WTC11 (cell line): ENCODE measurements at regions not wholly inside any gene's neighbourhood (a gene's known extent, or its start where the extent isn't known, plus 50 kb on each side); places are given as distances from the start of the nearest gene placed in this dataset.

ENCODE experiments used
- ATAC-seq: fragments of 200-7000 bp; cut with Tn5 transposase; 2 replicates; pipeline ENCODE4 v1.10.0; 2021; ENCODE audit warnings: mild to moderate bottlenecking, moderate library complexity
- CTCF ChIA-PET: fragments of 300-600 bp; sonication (Branson Sonifier 250); formaldehyde crosslinking; loops from one replicate; lab custom pipeline; 2021; ENCODE audit warnings: antibody characterized with exemption; lab: Charles Lee
- POLR2A ChIA-PET: fragments of 350-600 bp; sonication (Branson Sonifier 250); formaldehyde crosslinking; loops from one replicate; lab custom pipeline; 2021; ENCODE audit warnings: antibody characterized with exemption; lab: Charles Lee
- DNase-seq: peaks from one replicate; pipeline ENCODE4 v3.0.0; 2021; ENCODE audit warnings: low spot score
- H3K27ac Mint-ChIP-seq: 2 replicates; pipeline ENCODE4 v1.8.0; 2021; ENCODE audit warnings: mixed read lengths
- H3K27me3 Mint-ChIP-seq: 2 replicates; pipeline ENCODE4 v1.8.0; 2021; ENCODE audit warnings: low read depth, mild to moderate bottlenecking, moderate library complexity, mixed read lengths
- H3K36me3 Mint-ChIP-seq: 2 replicates; pipeline ENCODE4 v1.8.0; 2021; ENCODE audit warnings: mixed read lengths
- H3K4me1 Mint-ChIP-seq: 2 replicates; pipeline ENCODE4 v1.8.0; 2022; ENCODE audit warnings: mixed read lengths
- H3K4me3 Mint-ChIP-seq: 2 replicates; pipeline ENCODE4 v1.8.0; 2021; ENCODE audit warnings: mild to moderate bottlenecking, moderate library complexity, mixed read lengths
- H3K9me3 Mint-ChIP-seq: 2 replicates; pipeline ENCODE4 v1.8.0; 2021; ENCODE audit warnings: mixed read lengths
- CREB1 ChIP-seq: sonication (generic); formaldehyde crosslinking; IDR thresholded peaks from 2 replicates; pipeline ENCODE4 v1.8.0; 2023; ENCODE audit warnings: mild to moderate bottlenecking, missing genetic modification reagents
- EMX1 ChIP-seq: fragments of 250-450 bp; sonication (Bioruptor Pico); IDR thresholded peaks from 2 replicates; pipeline ENCODE4 v1.8.0; 2021; ENCODE audit warnings: mild to moderate bottlenecking
- JUN ChIP-seq: sonication (generic); formaldehyde crosslinking; IDR thresholded peaks from 2 replicates; pipeline ENCODE4 v1.8.0; 2023; ENCODE audit warnings: mild to moderate bottlenecking, missing genetic modification reagents
- NFE2L1 ChIP-seq: sonication (generic); formaldehyde crosslinking; IDR thresholded peaks from 2 replicates; pipeline ENCODE4 v1.8.1; 2023; ENCODE audit warnings: missing genetic modification reagents
- NFYB ChIP-seq: sonication (generic); formaldehyde crosslinking; conservative IDR thresholded peaks from 2 replicates; pipeline ENCODE4 v1.8.0; 2022; ENCODE audit warnings: low read depth, missing genetic modification reagents
- NR2C2 ChIP-seq: sonication (generic); formaldehyde crosslinking; IDR thresholded peaks from 2 replicates; pipeline ENCODE4 v1.8.0; 2022; ENCODE audit warnings: mild to moderate bottlenecking, missing genetic modification reagents
- NR3C1 ChIP-seq: sonication (generic); formaldehyde crosslinking; conservative IDR thresholded peaks from 2 replicates; pipeline ENCODE4 v1.8.1; 2023; ENCODE audit warnings: low read depth, mild to moderate bottlenecking, missing genetic modification reagents
- SOX15 ChIP-seq: fragments of 250-450 bp; sonication (Bioruptor Pico); IDR thresholded peaks from 2 replicates; pipeline ENCODE4 v1.9.0; 2021; ENCODE audit warnings: mild to moderate bottlenecking
- TCF7 ChIP-seq: sonication (generic); formaldehyde crosslinking; IDR thresholded peaks from 2 replicates; pipeline ENCODE4 v1.8.0; 2022; ENCODE audit warnings: mild to moderate bottlenecking, low read depth, missing genetic modification reagents, moderate library complexity
- ZBTB21 ChIP-seq: sonication (generic); formaldehyde crosslinking; IDR thresholded peaks from 2 replicates; pipeline ENCODE4 v1.8.1; 2023; ENCODE audit warnings: mild to moderate bottlenecking, missing genetic modification reagents, borderline replicate concordance
- ZNF138 ChIP-seq: sonication (generic); formaldehyde crosslinking; conservative IDR thresholded peaks from 2 replicates; pipeline ENCODE4 v1.8.1; 2022; ENCODE audit warnings: mild to moderate bottlenecking, moderate library complexity, missing genetic modification reagents
- ZNF263 ChIP-seq: sonication (generic); formaldehyde crosslinking; IDR thresholded peaks from 2 replicates; pipeline ENCODE4 v1.8.1; 2022; ENCODE audit warnings: low read depth, mild to moderate bottlenecking, moderate library complexity, missing genetic modification reagents
- ZNF416 ChIP-seq: fragments of 250-450 bp; sonication (Bioruptor Pico); IDR thresholded peaks from 2 replicates; pipeline ENCODE4 v1.9.0; 2021; ENCODE audit warnings: mild to moderate bottlenecking, inconsistent platforms
- TF ChIP-seq, protein P1 (sequence below): fragments of 200-600 bp; IDR thresholded peaks from 2 replicates; pipeline ENCODE4 v1.8.0; 2022; ENCODE audit warnings: antibody characterized with exemption
- TF ChIP-seq, protein P2 (sequence below): sonication (generic); formaldehyde crosslinking; IDR thresholded peaks from 2 replicates; pipeline ENCODE4 v1.8.0; 2022; ENCODE audit warnings: mild to moderate bottlenecking, missing genetic modification reagents
- TF ChIP-seq, protein P3 (sequence below): sonication (generic); formaldehyde crosslinking; IDR thresholded peaks from 2 replicates; pipeline ENCODE4 v1.8.0; 2022; ENCODE audit warnings: mild to moderate bottlenecking, missing genetic modification reagents
- TF ChIP-seq, protein P4 (sequence below): sonication (generic); formaldehyde crosslinking; IDR thresholded peaks from 2 replicates; pipeline ENCODE4 v1.8.1; 2022; ENCODE audit warnings: mild to moderate bottlenecking, missing genetic modification reagents, moderate library complexity, borderline replicate concordance
- TF ChIP-seq, protein P5 (sequence below): fragments of 250-450 bp; sonication (Bioruptor Pico); IDR thresholded peaks from 2 replicates; pipeline ENCODE4 v1.9.0; 2021; ENCODE audit warnings: mild to moderate bottlenecking
- TF ChIP-seq, protein P6 (sequence below): sonication (generic); formaldehyde crosslinking; IDR thresholded peaks from 2 replicates; pipeline ENCODE4 v1.8.1; 2023; ENCODE audit warnings: mild to moderate bottlenecking, missing genetic modification reagents
- TF ChIP-seq, protein P7 (sequence below): sonication (generic); formaldehyde crosslinking; IDR thresholded peaks from 2 replicates; pipeline ENCODE4 v1.8.1; 2023; ENCODE audit warnings: mild to moderate bottlenecking, missing genetic modification reagents, borderline replicate concordance

DNA sequence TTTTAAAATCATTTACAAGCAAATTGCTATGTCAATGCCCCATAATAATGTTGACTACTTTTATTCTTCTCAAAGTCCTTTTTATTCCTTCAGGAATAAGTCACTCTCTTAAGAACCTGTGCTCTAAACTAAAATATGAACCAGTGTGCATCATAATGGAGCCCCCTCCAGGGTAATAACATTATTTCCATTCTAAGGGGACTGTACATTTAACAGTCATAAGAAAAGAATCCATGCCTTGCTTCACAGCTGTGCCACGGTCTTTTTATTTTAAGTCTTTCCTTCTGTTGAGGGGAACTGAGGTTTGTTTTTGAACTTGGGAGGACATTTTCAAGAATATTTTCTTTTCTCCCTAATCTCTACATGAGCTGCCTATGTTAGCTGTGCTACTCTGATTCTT is 297.6 kb downstream of the MAN2A1 start:
- TF ChIP-seq NFYB (no peak), NR2C2 (CRISPR knock-in tag) (no peak), ZNF416 (CRISPR knock-in tag) (no peak), ZBTB21 (CRISPR knock-in tag) (no peak), JUN (CRISPR knock-in tag) (no peak), ZNF263 (CRISPR knock-in tag) (no peak), TCF7 (CRISPR knock-in tag) (no peak), ZNF138 (no peak)
- TF ChIP-seq, protein P1, sequence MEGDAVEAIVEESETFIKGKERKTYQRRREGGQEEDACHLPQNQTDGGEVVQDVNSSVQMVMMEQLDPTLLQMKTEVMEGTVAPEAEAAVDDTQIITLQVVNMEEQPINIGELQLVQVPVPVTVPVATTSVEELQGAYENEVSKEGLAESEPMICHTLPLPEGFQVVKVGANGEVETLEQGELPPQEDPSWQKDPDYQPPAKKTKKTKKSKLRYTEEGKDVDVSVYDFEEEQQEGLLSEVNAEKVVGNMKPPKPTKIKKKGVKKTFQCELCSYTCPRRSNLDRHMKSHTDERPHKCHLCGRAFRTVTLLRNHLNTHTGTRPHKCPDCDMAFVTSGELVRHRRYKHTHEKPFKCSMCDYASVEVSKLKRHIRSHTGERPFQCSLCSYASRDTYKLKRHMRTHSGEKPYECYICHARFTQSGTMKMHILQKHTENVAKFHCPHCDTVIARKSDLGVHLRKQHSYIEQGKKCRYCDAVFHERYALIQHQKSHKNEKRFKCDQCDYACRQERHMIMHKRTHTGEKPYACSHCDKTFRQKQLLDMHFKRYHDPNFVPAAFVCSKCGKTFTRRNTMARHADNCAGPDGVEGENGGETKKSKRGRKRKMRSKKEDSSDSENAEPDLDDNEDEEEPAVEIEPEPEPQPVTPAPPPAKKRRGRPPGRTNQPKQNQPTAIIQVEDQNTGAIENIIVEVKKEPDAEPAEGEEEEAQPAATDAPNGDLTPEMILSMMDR = no peak
- TF ChIP-seq, protein P2, sequence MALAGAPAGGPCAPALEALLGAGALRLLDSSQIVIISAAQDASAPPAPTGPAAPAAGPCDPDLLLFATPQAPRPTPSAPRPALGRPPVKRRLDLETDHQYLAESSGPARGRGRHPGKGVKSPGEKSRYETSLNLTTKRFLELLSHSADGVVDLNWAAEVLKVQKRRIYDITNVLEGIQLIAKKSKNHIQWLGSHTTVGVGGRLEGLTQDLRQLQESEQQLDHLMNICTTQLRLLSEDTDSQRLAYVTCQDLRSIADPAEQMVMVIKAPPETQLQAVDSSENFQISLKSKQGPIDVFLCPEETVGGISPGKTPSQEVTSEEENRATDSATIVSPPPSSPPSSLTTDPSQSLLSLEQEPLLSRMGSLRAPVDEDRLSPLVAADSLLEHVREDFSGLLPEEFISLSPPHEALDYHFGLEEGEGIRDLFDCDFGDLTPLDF (CRISPR knock-in tag) = no peak
- TF ChIP-seq, protein P3, sequence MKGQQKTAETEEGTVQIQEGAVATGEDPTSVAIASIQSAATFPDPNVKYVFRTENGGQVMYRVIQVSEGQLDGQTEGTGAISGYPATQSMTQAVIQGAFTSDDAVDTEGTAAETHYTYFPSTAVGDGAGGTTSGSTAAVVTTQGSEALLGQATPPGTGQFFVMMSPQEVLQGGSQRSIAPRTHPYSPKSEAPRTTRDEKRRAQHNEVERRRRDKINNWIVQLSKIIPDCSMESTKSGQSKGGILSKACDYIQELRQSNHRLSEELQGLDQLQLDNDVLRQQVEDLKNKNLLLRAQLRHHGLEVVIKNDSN (CRISPR knock-in tag) = no peak
- TF ChIP-seq, protein P4, sequence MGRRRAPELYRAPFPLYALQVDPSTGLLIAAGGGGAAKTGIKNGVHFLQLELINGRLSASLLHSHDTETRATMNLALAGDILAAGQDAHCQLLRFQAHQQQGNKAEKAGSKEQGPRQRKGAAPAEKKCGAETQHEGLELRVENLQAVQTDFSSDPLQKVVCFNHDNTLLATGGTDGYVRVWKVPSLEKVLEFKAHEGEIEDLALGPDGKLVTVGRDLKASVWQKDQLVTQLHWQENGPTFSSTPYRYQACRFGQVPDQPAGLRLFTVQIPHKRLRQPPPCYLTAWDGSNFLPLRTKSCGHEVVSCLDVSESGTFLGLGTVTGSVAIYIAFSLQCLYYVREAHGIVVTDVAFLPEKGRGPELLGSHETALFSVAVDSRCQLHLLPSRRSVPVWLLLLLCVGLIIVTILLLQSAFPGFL (CRISPR knock-in tag) = no peak
- Mint-ChIP-seq H3K27ac (no peak overlapping the region), H3K9me3 (peaks cover 6% of the 10 kb centered on the region), H3K27me3 (no peaks in the 10 kb centered on the region), H3K4me3 (no peak overlapping the region), H3K4me1 (peaks cover 3% of the 10 kb centered on the region), H3K36me3 (no peaks in the 10 kb centered on the region)
- ChIA-PET CTCF (no interaction called here), POLR2A (no interaction called here)
- DNase-seq = no peak
- no peak for ATAC-seq

DNA sequence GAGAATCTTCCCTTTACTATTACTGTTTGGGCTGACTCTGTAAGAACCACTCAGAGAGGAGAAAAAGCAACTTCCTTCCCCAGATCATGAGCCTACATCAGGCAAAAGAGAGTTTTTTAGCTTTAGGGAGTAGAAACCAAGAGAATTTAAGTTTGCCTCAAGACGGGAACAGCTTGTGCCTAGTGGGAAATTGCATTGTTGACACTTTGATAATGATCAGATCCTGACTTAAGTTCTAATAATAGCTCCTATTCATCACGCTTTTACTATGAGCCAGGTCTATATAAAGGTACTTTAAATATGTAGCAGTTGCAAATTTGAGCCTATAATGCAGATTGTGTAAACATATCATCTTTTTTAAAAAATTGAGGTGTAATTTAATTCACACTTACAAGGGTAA is 298.2 kb downstream of the MAN2A1 start:
- POLR2A ChIA-PET = no interaction called here
- Mint-ChIP-seq H3K27ac (no peak overlapping the region), H3K36me3 (no peaks in the 10 kb centered on the region), H3K4me1 (peaks cover 8% of the 10 kb centered on the region), H3K4me3 (no peak overlapping the region), H3K9me3 (peaks cover 6% of the 10 kb centered on the region), H3K27me3 (no peaks in the 10 kb centered on the region)
- ATAC-seq (no peak), DNase-seq (no peak)
- CTCF ChIA-PET = no interaction called here
- TF ChIP-seq SOX15 (CRISPR knock-in tag) = no peak
- TF ChIP-seq, protein P5, sequence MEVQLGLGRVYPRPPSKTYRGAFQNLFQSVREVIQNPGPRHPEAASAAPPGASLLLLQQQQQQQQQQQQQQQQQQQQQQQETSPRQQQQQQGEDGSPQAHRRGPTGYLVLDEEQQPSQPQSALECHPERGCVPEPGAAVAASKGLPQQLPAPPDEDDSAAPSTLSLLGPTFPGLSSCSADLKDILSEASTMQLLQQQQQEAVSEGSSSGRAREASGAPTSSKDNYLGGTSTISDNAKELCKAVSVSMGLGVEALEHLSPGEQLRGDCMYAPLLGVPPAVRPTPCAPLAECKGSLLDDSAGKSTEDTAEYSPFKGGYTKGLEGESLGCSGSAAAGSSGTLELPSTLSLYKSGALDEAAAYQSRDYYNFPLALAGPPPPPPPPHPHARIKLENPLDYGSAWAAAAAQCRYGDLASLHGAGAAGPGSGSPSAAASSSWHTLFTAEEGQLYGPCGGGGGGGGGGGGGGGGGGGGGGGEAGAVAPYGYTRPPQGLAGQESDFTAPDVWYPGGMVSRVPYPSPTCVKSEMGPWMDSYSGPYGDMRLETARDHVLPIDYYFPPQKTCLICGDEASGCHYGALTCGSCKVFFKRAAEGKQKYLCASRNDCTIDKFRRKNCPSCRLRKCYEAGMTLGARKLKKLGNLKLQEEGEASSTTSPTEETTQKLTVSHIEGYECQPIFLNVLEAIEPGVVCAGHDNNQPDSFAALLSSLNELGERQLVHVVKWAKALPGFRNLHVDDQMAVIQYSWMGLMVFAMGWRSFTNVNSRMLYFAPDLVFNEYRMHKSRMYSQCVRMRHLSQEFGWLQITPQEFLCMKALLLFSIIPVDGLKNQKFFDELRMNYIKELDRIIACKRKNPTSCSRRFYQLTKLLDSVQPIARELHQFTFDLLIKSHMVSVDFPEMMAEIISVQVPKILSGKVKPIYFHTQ (CRISPR knock-in tag) = no peak
- TF ChIP-seq CREB1 (CRISPR knock-in tag) = no peak
- TF ChIP-seq EMX1 (CRISPR knock-in tag) = no peak
- no peak for TF ChIP-seq NFYB
- TF ChIP-seq NFE2L1 (CRISPR knock-in tag) = no peak
- TF ChIP-seq, protein P6, sequence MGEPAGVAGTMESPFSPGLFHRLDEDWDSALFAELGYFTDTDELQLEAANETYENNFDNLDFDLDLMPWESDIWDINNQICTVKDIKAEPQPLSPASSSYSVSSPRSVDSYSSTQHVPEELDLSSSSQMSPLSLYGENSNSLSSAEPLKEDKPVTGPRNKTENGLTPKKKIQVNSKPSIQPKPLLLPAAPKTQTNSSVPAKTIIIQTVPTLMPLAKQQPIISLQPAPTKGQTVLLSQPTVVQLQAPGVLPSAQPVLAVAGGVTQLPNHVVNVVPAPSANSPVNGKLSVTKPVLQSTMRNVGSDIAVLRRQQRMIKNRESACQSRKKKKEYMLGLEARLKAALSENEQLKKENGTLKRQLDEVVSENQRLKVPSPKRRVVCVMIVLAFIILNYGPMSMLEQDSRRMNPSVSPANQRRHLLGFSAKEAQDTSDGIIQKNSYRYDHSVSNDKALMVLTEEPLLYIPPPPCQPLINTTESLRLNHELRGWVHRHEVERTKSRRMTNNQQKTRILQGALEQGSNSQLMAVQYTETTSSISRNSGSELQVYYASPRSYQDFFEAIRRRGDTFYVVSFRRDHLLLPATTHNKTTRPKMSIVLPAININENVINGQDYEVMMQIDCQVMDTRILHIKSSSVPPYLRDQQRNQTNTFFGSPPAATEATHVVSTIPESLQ (CRISPR knock-in tag) = no peak
- TF ChIP-seq, protein P7, sequence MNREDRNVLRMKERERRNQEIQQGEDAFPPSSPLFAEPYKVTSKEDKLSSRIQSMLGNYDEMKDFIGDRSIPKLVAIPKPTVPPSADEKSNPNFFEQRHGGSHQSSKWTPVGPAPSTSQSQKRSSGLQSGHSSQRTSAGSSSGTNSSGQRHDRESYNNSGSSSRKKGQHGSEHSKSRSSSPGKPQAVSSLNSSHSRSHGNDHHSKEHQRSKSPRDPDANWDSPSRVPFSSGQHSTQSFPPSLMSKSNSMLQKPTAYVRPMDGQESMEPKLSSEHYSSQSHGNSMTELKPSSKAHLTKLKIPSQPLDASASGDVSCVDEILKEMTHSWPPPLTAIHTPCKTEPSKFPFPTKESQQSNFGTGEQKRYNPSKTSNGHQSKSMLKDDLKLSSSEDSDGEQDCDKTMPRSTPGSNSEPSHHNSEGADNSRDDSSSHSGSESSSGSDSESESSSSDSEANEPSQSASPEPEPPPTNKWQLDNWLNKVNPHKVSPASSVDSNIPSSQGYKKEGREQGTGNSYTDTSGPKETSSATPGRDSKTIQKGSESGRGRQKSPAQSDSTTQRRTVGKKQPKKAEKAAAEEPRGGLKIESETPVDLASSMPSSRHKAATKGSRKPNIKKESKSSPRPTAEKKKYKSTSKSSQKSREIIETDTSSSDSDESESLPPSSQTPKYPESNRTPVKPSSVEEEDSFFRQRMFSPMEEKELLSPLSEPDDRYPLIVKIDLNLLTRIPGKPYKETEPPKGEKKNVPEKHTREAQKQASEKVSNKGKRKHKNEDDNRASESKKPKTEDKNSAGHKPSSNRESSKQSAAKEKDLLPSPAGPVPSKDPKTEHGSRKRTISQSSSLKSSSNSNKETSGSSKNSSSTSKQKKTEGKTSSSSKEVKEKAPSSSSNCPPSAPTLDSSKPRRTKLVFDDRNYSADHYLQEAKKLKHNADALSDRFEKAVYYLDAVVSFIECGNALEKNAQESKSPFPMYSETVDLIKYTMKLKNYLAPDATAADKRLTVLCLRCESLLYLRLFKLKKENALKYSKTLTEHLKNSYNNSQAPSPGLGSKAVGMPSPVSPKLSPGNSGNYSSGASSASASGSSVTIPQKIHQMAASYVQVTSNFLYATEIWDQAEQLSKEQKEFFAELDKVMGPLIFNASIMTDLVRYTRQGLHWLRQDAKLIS (CRISPR knock-in tag) = no peak
- TF ChIP-seq, protein P3 (CRISPR knock-in tag) = no peak
- TF ChIP-seq NR3C1 = no peak
